SK-N-SH treated with all-trans-retinoic acid at 6 μM for 48 hours (cell line): ENCODE measurements at regions not wholly inside any gene's neighbourhood (a gene's known extent, or its start where the extent isn't known, plus 50 kb on each side); places are given as distances from the start of the nearest gene placed in this dataset.

Experiments
- ATAC-seq: fragments of 200-7000 bp; cut with Tn5 transposase; 3 replicates; pipeline ENCODE4 v1.9.1; 2020; ENCODE audit warnings: mild to moderate bottlenecking, moderate library complexity
- ARNTL ChIP-seq: fragments of 450-650 bp; formaldehyde crosslinking; IDR thresholded peaks from 2 replicates; pipeline ENCODE4 v1.5.0; 2020; ENCODE audit warnings: low read depth, mild to moderate bottlenecking, moderate library complexity, borderline replicate concordance
- BACH2 ChIP-seq: fragments of 250-450 bp; sonication (Bioruptor Pico); IDR thresholded peaks from 2 replicates; pipeline ENCODE4 v1.9.0; 2021; ENCODE audit warnings: mild to moderate bottlenecking, borderline replicate concordance
- CSDC2 ChIP-seq: fragments of 250-450 bp; sonication (Bioruptor Pico); IDR thresholded peaks from 2 replicates; pipeline ENCODE4 v1.5.0; 2020; ENCODE audit warnings: mild to moderate bottlenecking, moderate library complexity
- ESRRG ChIP-seq: fragments of 250-450 bp; sonication (Bioruptor Pico); IDR thresholded peaks from 2 replicates; pipeline ENCODE4 v1.6.1; 2021; ENCODE audit warnings: mild to moderate bottlenecking
- ISL1 ChIP-seq: fragments of 250-450 bp; sonication (Bioruptor Pico); IDR thresholded peaks from 2 replicates; pipeline ENCODE4 v2.1.2; 2022; ENCODE audit warnings: mild to moderate bottlenecking, moderate library complexity
- OSR1 ChIP-seq: fragments of 250-450 bp; sonication (Bioruptor Pico); IDR thresholded peaks from 2 replicates; pipeline ENCODE4 v1.8.0; 2022; ENCODE audit warnings: moderate library complexity, mild to moderate bottlenecking, inconsistent platforms
- PPARA ChIP-seq: fragments of 250-450 bp; sonication (Bioruptor Pico); IDR thresholded peaks from 2 replicates; pipeline ENCODE4 v1.5.0; 2020; ENCODE audit warnings: mild to moderate bottlenecking, borderline replicate concordance
- RARB ChIP-seq: fragments of 250-450 bp; sonication (Bioruptor Pico); IDR thresholded peaks from 2 replicates; pipeline ENCODE4 v1.8.0; 2021; ENCODE audit warnings: mild to moderate bottlenecking, moderate library complexity
- SNAI2 ChIP-seq: fragments of 250-450 bp; sonication (Bioruptor Pico); IDR thresholded peaks from 2 replicates; pipeline ENCODE4 v1.5.0; 2020; ENCODE audit warnings: mild to moderate bottlenecking, moderate library complexity
- TCF4 ChIP-seq: fragments of 250-450 bp; sonication (Bioruptor Pico); IDR thresholded peaks from 2 replicates; pipeline ENCODE4 v1.8.0; 2021; ENCODE audit warnings: mild to moderate bottlenecking, moderate library complexity, borderline replicate concordance
- TOX ChIP-seq: fragments of 250-450 bp; sonication (Bioruptor Pico); IDR thresholded peaks from 2 replicates; pipeline ENCODE4 v1.8.0; 2021; ENCODE audit warnings: mild to moderate bottlenecking, moderate library complexity, borderline replicate concordance
- ZC3H10 ChIP-seq: fragments of 250-450 bp; sonication (Bioruptor Pico); IDR thresholded peaks from 2 replicates; pipeline ENCODE4 v1.5.1; 2021; ENCODE audit warnings: mild to moderate bottlenecking, moderate library complexity
- ZFP30 ChIP-seq: fragments of 450-650 bp; formaldehyde crosslinking; IDR thresholded peaks from 2 replicates; pipeline ENCODE4 v1.5.0; 2022; ENCODE audit warnings: mild to moderate bottlenecking, moderate library complexity
- ZNF565 ChIP-seq: fragments of 450-650 bp; formaldehyde crosslinking; conservative IDR thresholded peaks from 2 replicates; pipeline ENCODE4 v1.5.0; 2020; ENCODE audit warnings: low read depth, mild to moderate bottlenecking, moderate library complexity
- ZNF70 ChIP-seq: fragments of 450-650 bp; formaldehyde crosslinking; IDR thresholded peaks from 2 replicates; pipeline ENCODE4 v1.5.0; 2020; ENCODE audit warnings: mild to moderate bottlenecking, moderate library complexity
- ZNF8 ChIP-seq: fragments of 450-650 bp; formaldehyde crosslinking; IDR thresholded peaks from 2 replicates; pipeline ENCODE4 v1.5.0; 2020; ENCODE audit warnings: mild to moderate bottlenecking, moderate library complexity
- TF ChIP-seq, protein P1 (sequence below): fragments of 250-450 bp; sonication (Bioruptor Pico); IDR thresholded peaks from 2 replicates; pipeline ENCODE4 v1.8.0; 2020; ENCODE audit warnings: mild to moderate bottlenecking, moderate library complexity, borderline replicate concordance
- TF ChIP-seq, protein P2 (sequence below): fragments of 250-450 bp; sonication (Bioruptor Pico); IDR thresholded peaks from 2 replicates; pipeline ENCODE4 v1.5.1; 2020; ENCODE audit warnings: low read depth, mild to moderate bottlenecking, moderate library complexity
- TF ChIP-seq, protein P3 (sequence below): fragments of 250-450 bp; sonication (Bioruptor Pico); IDR thresholded peaks from 2 replicates; pipeline ENCODE4 v1.5.1; 2021; ENCODE audit warnings: mild to moderate bottlenecking, moderate library complexity
- TF ChIP-seq, protein P4 (sequence below): fragments of 250-450 bp; sonication (Bioruptor Pico); IDR thresholded peaks from 2 replicates; pipeline ENCODE4 v1.5.0; 2020; ENCODE audit warnings: mild to moderate bottlenecking, moderate library complexity

DNA sequence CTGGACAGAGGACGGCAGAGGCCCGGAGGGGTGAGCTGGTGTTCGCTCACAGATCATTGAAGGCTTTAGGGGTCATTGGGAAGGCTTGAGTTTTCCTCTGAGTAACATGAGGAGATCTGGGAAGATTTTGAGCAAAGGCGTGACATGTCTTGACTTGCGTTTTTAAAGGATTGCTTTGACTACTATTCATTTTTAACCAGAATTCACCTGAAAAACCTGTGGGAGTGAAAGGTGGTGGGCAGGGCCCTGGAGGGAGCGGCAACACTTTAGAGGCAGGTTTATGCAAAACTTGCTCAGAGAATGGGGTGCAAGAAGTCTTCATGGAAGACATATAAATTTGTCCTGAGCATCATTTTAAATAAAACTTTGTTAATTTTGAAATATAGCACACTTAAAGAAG is 72.2 kb upstream of the EEF1E1 start:
- ATAC-seq: no peak
- TF ChIP-seq CSDC2: no peak
- TF ChIP-seq, protein P1, sequence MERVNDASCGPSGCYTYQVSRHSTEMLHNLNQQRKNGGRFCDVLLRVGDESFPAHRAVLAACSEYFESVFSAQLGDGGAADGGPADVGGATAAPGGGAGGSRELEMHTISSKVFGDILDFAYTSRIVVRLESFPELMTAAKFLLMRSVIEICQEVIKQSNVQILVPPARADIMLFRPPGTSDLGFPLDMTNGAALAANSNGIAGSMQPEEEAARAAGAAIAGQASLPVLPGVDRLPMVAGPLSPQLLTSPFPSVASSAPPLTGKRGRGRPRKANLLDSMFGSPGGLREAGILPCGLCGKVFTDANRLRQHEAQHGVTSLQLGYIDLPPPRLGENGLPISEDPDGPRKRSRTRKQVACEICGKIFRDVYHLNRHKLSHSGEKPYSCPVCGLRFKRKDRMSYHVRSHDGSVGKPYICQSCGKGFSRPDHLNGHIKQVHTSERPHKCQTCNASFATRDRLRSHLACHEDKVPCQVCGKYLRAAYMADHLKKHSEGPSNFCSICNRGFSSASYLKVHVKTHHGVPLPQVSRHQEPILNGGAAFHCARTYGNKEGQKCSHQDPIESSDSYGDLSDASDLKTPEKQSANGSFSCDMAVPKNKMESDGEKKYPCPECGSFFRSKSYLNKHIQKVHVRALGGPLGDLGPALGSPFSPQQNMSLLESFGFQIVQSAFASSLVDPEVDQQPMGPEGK (CRISPR knock-in tag): no peak

DNA sequence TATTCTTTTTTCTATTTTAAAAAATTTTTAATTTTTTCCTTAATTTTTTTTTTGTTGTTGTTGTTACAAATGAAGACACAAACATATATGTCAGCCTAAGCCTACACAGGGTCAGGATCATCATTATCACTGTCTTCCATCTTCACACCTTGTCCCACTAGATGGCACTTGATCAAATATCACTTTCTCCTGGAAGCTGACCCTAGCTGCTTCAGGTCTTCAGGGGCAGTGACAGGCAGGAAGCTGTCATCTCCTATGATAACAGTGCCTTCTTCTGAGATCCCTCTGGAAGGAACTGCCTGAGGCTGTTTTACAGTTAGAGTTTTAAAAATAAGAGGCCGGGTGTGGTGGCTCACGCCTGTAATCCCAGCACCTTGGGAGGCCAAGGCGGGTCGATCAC is 70.2 kb upstream of the EEF1E1 start:
- TF ChIP-seq ZNF565 (CRISPR knock-in tag): no peak
- TF ChIP-seq BACH2: no peak
- TF ChIP-seq CSDC2: no peak
- no peak for TF ChIP-seq ZNF70 (CRISPR knock-in tag)
- no peak for TF ChIP-seq TOX (CRISPR knock-in tag)
- no peak for TF ChIP-seq ZNF8 (CRISPR knock-in tag)
- TF ChIP-seq, protein P2, sequence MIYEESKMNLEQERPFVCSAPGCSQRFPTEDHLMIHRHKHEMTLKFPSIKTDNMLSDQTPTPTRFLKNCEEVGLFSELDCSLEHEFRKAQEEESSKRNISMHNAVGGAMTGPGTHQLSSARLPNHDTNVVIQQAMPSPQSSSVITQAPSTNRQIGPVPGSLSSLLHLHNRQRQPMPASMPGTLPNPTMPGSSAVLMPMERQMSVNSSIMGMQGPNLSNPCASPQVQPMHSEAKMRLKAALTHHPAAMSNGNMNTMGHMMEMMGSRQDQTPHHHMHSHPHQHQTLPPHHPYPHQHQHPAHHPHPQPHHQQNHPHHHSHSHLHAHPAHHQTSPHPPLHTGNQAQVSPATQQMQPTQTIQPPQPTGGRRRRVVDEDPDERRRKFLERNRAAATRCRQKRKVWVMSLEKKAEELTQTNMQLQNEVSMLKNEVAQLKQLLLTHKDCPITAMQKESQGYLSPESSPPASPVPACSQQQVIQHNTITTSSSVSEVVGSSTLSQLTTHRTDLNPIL (CRISPR knock-in tag): no peak
- TF ChIP-seq, protein P3, sequence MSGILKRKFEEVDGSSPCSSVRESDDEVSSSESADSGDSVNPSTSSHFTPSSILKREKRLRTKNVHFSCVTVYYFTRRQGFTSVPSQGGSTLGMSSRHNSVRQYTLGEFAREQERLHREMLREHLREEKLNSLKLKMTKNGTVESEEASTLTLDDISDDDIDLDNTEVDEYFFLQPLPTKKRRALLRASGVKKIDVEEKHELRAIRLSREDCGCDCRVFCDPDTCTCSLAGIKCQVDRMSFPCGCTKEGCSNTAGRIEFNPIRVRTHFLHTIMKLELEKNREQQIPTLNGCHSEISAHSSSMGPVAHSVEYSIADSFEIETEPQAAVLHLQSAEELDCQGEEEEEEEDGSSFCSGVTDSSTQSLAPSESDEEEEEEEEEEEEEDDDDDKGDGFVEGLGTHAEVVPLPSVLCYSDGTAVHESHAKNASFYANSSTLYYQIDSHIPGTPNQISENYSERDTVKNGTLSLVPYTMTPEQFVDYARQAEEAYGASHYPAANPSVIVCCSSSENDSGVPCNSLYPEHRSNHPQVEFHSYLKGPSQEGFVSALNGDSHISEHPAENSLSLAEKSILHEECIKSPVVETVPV (CRISPR knock-in tag): no peak
- no peak for TF ChIP-seq ISL1
- TF ChIP-seq, protein P1 (CRISPR knock-in tag): no peak
- TF ChIP-seq, protein P4, sequence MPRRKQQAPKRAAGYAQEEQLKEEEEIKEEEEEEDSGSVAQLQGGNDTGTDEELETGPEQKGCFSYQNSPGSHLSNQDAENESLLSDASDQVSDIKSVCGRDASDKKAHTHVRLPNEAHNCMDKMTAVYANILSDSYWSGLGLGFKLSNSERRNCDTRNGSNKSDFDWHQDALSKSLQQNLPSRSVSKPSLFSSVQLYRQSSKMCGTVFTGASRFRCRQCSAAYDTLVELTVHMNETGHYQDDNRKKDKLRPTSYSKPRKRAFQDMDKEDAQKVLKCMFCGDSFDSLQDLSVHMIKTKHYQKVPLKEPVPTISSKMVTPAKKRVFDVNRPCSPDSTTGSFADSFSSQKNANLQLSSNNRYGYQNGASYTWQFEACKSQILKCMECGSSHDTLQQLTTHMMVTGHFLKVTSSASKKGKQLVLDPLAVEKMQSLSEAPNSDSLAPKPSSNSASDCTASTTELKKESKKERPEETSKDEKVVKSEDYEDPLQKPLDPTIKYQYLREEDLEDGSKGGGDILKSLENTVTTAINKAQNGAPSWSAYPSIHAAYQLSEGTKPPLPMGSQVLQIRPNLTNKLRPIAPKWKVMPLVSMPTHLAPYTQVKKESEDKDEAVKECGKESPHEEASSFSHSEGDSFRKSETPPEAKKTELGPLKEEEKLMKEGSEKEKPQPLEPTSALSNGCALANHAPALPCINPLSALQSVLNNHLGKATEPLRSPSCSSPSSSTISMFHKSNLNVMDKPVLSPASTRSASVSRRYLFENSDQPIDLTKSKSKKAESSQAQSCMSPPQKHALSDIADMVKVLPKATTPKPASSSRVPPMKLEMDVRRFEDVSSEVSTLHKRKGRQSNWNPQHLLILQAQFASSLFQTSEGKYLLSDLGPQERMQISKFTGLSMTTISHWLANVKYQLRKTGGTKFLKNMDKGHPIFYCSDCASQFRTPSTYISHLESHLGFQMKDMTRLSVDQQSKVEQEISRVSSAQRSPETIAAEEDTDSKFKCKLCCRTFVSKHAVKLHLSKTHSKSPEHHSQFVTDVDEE (CRISPR knock-in tag): no peak
- no peak for TF ChIP-seq ZFP30
- TF ChIP-seq RARB (CRISPR knock-in tag): no peak
- TF ChIP-seq PPARA (CRISPR knock-in tag): no peak
- no peak for ATAC-seq

DNA sequence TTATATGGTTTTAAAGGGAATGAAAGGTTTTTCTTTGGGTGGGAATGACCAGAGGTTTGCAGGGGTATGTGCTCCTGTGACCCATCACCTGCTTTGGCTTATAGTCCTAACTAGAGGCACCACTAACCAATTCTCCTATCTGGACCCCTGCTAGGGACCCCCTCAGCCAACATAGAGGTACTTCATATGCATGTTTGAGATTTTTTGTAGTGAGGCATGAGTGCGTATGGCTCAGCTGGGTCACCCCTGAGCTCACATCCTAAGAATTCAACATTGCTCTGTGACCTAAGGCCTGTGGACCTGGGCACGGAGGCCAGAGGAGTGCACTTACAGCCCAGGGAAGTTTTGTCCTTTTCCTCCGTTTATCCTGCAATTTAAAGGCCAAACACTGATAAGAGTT is 68.4 kb upstream of the EEF1E1 start:
- TF ChIP-seq, protein P2 (CRISPR knock-in tag): no peak
- no peak for TF ChIP-seq ARNTL (CRISPR knock-in tag)
- TF ChIP-seq, protein P3 (CRISPR knock-in tag): no peak
- no peak for TF ChIP-seq ZC3H10
- TF ChIP-seq TCF4 (CRISPR knock-in tag): no peak
- TF ChIP-seq SNAI2: no peak
- TF ChIP-seq ZNF565 (CRISPR knock-in tag): no peak
- no peak for TF ChIP-seq OSR1 (CRISPR knock-in tag)
- TF ChIP-seq ISL1: no peak
- TF ChIP-seq ESRRG: no peak
- no peak for TF ChIP-seq TOX (CRISPR knock-in tag)
- TF ChIP-seq ZFP30: no peak

More for the DNA sequence above, 68.4 kb upstream of the EEF1E1 start:
- ATAC-seq: no peak
